RWPE2 (cell line): ENCODE measurements at regions not wholly inside any gene's neighbourhood (a gene's known extent, or its start where the extent isn't known, plus 50 kb on each side); places are given as distances from the start of the nearest gene placed in this dataset.

Experiments
- ATAC-seq: fragments of 200-7000 bp; cut with Tn5 transposase; 3 replicates; pipeline ENCODE4 v1.9.1; 2021; ENCODE audit warnings: low read depth
- DNase-seq: peaks from one replicate; pipeline ENCODE4 v3.0.0-alpha.2; 2020; ENCODE audit warnings: low spot score
- H3K27ac ChIP-seq: fragments of 450-650 bp; 2 replicates; pipeline ENCODE4 v1.5.1; 2017; ENCODE audit warnings: mild to moderate bottlenecking; ENCODE audit not compliant: poor library complexity, severe bottlenecking
- H3K27me3 ChIP-seq: fragments of 250-450 bp; sonication (Bioruptor Pico); 2 replicates; pipeline ENCODE4 v1.5.1; 2021; ENCODE audit warnings: mild to moderate bottlenecking, moderate library complexity; ENCODE audit not compliant: insufficient read depth, poor library complexity, severe bottlenecking
- H3K36me3 ChIP-seq: fragments of 250-450 bp; sonication (Bioruptor Pico); 2 replicates; pipeline ENCODE4 v1.5.1; 2020; ENCODE audit warnings: low read depth, mild to moderate bottlenecking, moderate library complexity
- H3K4me1 ChIP-seq: fragments of 250-450 bp; sonication (Bioruptor Pico); 2 replicates; pipeline ENCODE4 v1.5.1; 2021; ENCODE audit warnings: mild to moderate bottlenecking, moderate library complexity; ENCODE audit not compliant: insufficient read depth, poor library complexity, severe bottlenecking
- H3K4me3 ChIP-seq: fragments of 250-450 bp; sonication (Bioruptor Pico); 2 replicates; pipeline ENCODE4 v1.5.1; 2021; ENCODE audit warnings: mild to moderate bottlenecking, moderate library complexity; ENCODE audit not compliant: severe bottlenecking
- H3K9me3 ChIP-seq: fragments of 250-450 bp; sonication (Bioruptor Pico); 2 replicates; pipeline ENCODE4 v1.5.1; 2021; ENCODE audit warnings: mild to moderate bottlenecking, moderate library complexity; ENCODE audit not compliant: severe bottlenecking
- TF ChIP-seq, protein P1 (sequence below): fragments of 450-650 bp; IDR thresholded peaks from one replicate; pipeline ENCODE4 v1.5.1; 2017; ENCODE audit warnings: mild to moderate bottlenecking, moderate library complexity; ENCODE audit not compliant: poor library complexity, severe bottlenecking

DNA sequence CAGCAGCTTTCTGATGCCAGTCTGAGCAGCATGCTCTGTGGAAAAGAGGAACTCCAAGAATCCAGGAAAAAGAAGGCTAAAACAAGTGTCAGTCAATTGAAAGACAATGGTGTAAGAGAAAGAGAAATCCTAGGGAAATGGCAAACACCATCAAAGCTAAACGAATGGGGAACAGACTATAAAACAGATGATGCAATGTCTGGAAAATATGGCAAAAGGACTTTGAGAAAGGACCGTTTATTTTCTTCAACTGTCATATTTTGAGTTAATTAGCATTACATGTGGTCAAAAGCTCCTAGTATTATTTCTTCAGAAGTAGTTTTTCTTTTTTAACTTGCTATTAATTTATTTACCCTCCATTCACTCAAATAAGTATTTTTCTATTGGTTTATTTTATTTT lies 465.2 kb downstream of the LRRC70 start:
- no peaks in the 10 kb centered on the region for H3K4me1 ChIP-seq
- H3K4me3 ChIP-seq, result no peak overlapping the region
- TF ChIP-seq, protein P1, sequence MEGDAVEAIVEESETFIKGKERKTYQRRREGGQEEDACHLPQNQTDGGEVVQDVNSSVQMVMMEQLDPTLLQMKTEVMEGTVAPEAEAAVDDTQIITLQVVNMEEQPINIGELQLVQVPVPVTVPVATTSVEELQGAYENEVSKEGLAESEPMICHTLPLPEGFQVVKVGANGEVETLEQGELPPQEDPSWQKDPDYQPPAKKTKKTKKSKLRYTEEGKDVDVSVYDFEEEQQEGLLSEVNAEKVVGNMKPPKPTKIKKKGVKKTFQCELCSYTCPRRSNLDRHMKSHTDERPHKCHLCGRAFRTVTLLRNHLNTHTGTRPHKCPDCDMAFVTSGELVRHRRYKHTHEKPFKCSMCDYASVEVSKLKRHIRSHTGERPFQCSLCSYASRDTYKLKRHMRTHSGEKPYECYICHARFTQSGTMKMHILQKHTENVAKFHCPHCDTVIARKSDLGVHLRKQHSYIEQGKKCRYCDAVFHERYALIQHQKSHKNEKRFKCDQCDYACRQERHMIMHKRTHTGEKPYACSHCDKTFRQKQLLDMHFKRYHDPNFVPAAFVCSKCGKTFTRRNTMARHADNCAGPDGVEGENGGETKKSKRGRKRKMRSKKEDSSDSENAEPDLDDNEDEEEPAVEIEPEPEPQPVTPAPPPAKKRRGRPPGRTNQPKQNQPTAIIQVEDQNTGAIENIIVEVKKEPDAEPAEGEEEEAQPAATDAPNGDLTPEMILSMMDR, result no peak
- no peaks in the 10 kb centered on the region for H3K9me3 ChIP-seq
- no peak for ATAC-seq
- no peak overlapping the region for H3K27ac ChIP-seq
- no peaks in the 10 kb centered on the region for H3K36me3 ChIP-seq
- no peaks in the 10 kb centered on the region for H3K27me3 ChIP-seq
- no peak for DNase-seq

DNA sequence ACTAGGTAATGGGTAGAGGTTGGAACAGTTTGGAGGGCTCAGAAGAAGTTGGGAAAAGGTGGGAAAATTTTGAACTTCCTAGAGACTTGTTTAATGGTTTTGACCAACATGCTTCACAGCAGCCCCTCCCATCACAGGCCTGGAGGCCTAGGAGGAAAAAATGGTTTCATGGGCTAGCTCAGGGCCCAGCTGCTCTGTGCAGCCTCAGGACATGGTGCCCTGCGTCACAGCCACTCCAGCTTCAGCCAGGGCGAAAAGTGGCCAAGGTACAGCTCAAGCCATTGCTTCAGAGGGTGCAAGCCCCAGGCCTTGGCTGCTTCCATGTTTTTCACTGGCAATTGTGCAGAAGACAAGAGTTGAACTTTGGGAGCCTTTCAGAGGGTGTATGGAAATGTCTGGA lies 453.7 kb downstream of the LRRC70 start:
- DNase-seq (no peak), ATAC-seq (no peak)
- no peak overlapping the region for H3K27ac ChIP-seq
- TF ChIP-seq, protein P1, result no peak
- no peaks in the 10 kb centered on the region for H3K9me3 ChIP-seq
- H3K4me3 ChIP-seq, result no peak overlapping the region
- no peaks in the 10 kb centered on the region for H3K4me1 ChIP-seq
- H3K36me3 ChIP-seq, result no peaks in the 10 kb centered on the region
- H3K27me3 ChIP-seq, result no peaks in the 10 kb centered on the region

DNA sequence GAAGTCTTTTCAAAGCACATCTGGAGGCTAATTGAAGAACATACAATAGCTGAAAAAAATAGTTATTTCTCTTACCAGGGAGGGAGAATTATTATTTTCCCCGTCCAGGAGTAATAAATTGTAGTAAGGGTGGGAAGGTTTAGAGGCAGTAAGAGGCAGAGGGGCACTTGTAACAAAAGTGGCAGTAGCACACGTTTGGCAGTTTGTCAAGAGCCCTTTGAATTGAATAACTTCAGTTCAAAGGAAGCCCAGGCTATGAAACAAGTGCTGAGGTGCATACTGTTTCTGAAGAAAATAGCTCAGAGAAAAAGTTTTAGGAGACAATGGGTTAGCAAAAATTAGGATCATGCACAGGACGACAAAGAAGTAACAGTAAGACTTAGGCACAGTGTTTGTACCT lies 451.3 kb downstream of the LRRC70 start:
- no peak for DNase-seq
- no peak for ATAC-seq
- H3K27ac ChIP-seq, result no peak overlapping the region

DNA sequence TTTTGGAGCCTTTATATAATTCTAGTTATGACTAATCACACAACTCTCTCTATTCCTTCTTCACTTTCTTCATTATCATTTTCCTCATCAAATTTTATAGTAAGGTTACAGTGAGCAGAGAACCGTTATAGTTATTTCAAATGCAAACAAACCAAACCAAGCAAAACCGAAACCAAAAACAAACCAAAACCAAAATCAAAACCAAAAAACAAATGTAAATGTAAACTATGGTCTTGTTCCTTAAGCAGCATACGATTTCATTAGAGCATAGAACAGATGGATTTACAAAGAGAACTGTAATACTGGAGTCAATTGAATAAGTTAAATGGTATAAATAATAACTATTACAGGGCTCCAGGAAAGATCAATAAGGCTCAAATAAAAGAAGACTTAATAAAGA lies 447.1 kb downstream of the LRRC70 start:
- H3K4me3 ChIP-seq, result no peak overlapping the region
- no peaks in the 10 kb centered on the region for H3K4me1 ChIP-seq
- peaks cover 3% of the 10 kb centered on the region for H3K9me3 ChIP-seq
- H3K36me3 ChIP-seq, result no peaks in the 10 kb centered on the region
- no peak for DNase-seq
- H3K27me3 ChIP-seq, result peaks cover 7% of the 10 kb centered on the region
- no peak overlapping the region for H3K27ac ChIP-seq
- TF ChIP-seq, protein P1, result no peak
- no peak for ATAC-seq

More for the DNA sequence above, 451.3 kb downstream of the LRRC70 start:
- H3K27me3 ChIP-seq, result peaks cover 4% of the 10 kb centered on the region
- H3K4me3 ChIP-seq, result no peak overlapping the region
- H3K9me3 ChIP-seq, result no peaks in the 10 kb centered on the region
- TF ChIP-seq, protein P1, result no peak
- H3K36me3 ChIP-seq, result no peaks in the 10 kb centered on the region
- no peaks in the 10 kb centered on the region for H3K4me1 ChIP-seq

DNA sequence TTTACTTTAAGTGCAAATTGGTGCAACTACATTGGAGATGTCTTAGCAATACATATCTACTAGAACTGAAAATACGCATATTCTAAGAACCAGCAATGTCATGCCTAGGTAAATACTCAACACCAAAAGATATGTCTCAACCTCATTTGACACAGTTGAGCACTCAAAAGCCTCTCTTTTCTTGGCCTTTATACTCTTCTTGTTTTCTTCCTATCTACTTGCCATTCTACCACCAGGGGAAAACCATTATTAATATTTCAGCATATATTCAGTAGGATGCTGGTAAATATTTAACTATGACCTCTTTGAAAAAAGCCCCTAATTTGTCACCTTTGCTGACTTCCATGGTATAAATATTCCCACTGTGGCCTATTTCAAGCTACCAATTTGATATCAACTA lies 443.8 kb downstream of the LRRC70 start:
- TF ChIP-seq, protein P1, result no peak
- Histone ChIP-seq H3K4me1 (no peaks in the 10 kb centered on the region), H3K27me3 (peaks cover 7% of the 10 kb centered on the region), H3K36me3 (no peaks in the 10 kb centered on the region), H3K27ac (no peak overlapping the region), H3K9me3 (peaks cover 3% of the 10 kb centered on the region), H3K4me3 (no peak overlapping the region)
- DNase-seq, result no peak
- no peak for ATAC-seq
